GM13977 (cell line): ENCODE measurements at regions not wholly inside any gene's neighbourhood (a gene's known extent, or its start where the extent isn't known, plus 50 kb on each side); places are given as distances from the start of the nearest gene placed in this dataset.

Experiments used
- DNase-seq: peaks from one replicate; pipeline ENCODE4 v3.0.0; 2012; ENCODE audit warnings: low spot score
- in situ Hi-C: fragments of 300-500 bp; cut with MboI; formaldehyde crosslinking; loops from one replicate; pipeline ENCODE4 v1.12.0; 2022; ENCODE audit warnings: low sequenced_read_pairs, low pct_unique_long_range_greater_than_20kb, mixed read lengths, inconsistent platforms; ENCODE audit not compliant: unreplicated experiment
- TF ChIP-seq, protein P1 (sequence below): IDR thresholded peaks from 2 replicates; pipeline ENCODE4 v1.5.1; 2012; ENCODE audit warnings: mild to moderate bottlenecking, control low read depth; ENCODE audit not compliant: insufficient read depth; ENCODE audit errors: extremely low read depth, missing control alignments

DNA sequence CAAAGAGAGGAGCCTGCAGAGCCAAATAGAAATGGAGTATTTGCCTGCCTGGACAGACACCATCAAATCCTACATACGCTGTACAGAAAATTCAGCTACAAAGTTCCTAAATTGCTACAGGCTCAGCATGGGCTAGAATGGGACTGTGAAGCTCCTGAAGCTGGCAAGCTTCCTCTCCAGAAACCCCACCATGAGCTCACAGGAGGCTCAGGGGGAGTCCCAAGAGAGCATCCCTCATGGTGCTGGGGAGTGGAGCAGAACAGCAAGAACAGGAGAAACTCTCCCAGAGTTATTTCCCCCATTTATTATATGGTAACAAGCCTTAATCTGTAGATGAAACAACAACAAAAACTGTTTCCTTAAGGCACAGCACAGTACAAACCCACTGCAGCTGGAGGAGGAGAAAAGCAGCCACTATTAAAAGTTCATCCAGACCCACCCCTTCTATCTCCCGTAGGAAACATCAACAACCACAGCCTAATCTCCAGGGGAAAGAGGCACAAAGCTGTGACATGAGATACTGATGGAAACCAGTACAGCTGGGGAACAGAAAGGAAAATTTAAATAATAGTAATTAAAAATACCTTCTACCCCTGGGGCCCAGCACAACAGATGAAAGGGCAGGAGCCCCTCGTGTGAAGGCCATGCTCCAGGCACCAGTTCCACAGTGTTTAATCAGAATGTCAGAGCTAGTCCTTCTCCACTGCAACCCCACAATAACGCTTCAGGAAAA, 548.5 kb downstream of the MTRR start:
- no peak for DNase-seq
- TF ChIP-seq, protein P1, sequence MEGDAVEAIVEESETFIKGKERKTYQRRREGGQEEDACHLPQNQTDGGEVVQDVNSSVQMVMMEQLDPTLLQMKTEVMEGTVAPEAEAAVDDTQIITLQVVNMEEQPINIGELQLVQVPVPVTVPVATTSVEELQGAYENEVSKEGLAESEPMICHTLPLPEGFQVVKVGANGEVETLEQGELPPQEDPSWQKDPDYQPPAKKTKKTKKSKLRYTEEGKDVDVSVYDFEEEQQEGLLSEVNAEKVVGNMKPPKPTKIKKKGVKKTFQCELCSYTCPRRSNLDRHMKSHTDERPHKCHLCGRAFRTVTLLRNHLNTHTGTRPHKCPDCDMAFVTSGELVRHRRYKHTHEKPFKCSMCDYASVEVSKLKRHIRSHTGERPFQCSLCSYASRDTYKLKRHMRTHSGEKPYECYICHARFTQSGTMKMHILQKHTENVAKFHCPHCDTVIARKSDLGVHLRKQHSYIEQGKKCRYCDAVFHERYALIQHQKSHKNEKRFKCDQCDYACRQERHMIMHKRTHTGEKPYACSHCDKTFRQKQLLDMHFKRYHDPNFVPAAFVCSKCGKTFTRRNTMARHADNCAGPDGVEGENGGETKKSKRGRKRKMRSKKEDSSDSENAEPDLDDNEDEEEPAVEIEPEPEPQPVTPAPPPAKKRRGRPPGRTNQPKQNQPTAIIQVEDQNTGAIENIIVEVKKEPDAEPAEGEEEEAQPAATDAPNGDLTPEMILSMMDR = no peak
- in situ Hi-C loops = no loop called here

DNA sequence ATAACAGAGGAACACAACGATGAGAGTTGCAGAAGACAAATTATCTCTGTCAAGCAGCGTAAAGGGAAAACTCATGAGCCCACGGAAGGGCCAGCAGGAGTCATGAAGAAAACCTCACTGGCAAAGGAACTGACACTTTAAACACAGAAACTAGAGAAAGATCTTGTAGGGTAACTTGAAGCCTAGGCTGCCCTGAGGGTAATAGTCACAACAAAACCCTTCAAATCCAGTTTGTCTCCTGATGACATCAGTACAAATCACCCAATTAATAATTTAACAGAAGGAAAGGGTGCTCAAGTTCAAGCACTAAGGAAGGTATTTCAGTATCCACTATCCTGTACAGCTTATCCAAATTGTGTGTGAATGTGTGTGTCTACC, 549.1 kb downstream of the MTRR start:
- TF ChIP-seq, protein P1 = no peak
- in situ Hi-C loops = no loop called here
- no peak for DNase-seq

DNA sequence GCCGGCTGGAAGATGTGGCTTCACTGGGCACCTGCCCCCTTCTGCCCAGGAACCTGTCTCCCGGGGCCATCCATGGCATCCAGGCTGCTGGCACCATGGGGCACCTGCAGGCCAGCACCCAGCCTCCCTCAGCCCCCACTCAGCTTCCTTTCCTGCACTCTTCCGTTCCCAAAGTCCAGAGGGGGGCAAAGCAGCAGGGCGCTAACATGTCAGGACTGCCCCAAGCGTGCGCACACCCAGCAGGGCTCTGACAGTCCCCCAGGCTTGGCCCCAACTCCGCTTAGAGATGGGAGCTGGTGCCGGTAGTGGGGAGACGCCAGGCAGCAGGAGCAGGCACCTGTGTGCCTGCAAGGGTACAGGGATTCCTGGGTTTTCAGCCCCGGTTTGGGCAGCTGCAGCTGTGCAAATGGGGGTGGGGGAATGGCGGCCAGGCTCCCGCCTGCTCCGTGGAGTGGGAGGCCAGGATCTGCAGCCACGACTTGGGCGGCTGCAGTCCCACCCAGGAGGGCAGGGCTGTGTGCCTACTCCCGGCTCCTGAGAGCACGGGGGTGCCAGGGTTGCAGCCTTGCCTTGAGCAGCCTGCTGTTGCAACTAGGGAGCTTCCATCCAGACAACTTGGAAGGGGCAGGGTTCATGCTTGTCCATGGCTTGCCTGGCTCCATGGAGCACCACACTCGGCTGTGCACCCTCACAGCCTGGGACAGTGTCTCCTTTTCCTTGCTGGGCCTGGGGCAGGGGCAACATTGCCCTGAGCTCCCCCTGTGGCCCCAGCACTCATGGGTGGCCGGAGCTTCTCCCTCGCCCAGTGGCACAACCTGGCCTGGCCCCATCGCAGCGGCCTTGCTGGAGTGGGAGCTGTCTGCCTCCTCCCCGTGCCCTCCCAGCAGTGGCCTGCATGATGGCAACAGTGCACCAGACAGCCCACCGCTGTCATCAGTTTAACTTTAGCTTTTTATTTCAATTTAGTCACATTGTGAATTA, 561.1 kb downstream of the MTRR start:
- TF ChIP-seq, protein P1 = no peak
- in situ Hi-C loops = no loop called here
- no peak for DNase-seq

DNA sequence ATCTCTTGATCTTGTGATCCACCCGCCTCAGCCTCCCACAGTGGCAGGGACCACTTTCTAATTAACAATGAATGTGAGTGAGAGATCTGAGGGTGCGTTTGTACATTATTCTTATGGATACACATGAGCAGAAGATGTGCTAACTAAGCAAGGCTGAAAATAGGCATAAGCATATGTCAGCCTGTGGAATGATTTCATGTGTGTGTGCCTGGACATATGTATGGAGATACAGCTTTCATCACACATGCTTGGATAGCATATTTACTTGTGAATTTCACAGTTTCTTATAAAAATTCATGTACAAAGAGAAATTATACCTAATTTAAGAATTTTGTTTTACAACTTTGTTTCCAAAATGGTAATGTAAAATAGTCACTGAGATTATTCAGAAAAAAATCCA, 565.6 kb downstream of the MTRR start:
- no peak for DNase-seq
- TF ChIP-seq, protein P1 = no peak
- in situ Hi-C loops = no loop called here

DNA sequence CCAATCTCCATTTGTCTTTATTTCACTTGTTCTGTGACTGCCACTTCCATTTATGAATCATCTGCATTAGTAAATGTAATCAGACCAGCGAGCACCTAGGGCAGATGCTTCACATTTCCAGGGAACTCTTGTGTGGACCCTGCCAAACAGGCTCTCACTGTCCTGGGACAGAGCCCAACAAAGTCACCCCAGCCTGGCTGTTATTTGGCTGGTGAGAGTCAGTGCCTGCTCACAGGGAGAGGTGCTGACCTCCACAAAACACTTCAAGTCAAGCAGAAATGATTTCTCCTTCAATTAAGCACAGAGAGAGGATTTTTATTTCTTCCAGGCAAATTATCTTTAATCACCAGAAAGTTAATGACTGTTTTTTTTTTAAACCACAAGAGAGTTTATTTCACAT, 568.0 kb downstream of the MTRR start:
- TF ChIP-seq, protein P1 = no peak
- in situ Hi-C loops = no loop called here

DNA sequence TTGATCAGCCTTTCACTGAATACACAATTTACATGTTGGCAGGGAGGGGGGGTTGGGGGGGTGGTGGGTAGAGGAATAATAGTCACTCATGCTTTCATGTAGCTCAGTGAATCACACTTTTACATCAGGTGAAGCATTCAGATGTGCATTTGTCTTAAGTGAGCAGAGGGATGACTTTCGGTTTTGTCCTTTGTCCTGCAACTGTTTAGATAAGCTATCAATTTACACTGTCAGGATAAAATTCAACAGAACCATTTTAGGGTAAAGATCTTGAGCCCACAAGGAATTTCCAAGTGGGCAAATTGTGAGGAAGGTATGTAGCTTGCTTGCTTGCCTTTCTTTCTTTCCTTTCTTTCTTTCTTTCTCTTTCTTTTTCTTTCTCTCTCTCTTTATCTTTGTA, 576.2 kb downstream of the MTRR start:
- TF ChIP-seq, protein P1 = no peak
- in situ Hi-C loops = no loop called here
- no peak for DNase-seq

More for the DNA sequence above, 568.0 kb downstream of the MTRR start:
- no peak for DNase-seq
